GM21526 (cell line): ENCODE measurements at regions not wholly inside any gene's neighbourhood (a gene's known extent, or its start where the extent isn't known, plus 50 kb on each side); places are given as distances from the start of the nearest gene placed in this dataset.

ENCODE experiments used
- ATAC-seq: cut with Tn5 transposase; IDR thresholded peaks from one replicate; pipeline ENCODE4 v1.9.1; 2021; ENCODE audit warnings: moderate library complexity; ENCODE audit not compliant: unreplicated experiment, low FRiP score

DNA sequence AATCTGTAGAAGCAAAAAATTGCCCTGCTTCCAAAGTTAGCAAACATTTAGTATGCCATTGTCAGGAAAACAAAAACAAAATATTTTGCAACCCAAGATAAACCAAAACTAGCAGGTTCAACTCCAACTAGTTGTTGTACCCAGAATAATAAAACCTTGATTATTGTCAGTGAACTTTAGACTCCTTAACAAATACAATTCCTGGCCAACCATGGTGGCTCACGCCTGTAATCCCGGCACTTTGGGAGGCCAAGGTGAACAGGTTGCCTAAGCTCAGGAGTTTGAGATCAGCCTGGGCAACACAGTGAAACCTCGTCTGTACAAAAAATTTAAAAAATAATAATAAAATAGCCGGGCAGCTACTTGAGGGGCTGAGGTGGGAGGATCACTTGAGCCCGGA is 53.6 kb upstream of the EPCAM start:
- ATAC-seq: no peak

DNA sequence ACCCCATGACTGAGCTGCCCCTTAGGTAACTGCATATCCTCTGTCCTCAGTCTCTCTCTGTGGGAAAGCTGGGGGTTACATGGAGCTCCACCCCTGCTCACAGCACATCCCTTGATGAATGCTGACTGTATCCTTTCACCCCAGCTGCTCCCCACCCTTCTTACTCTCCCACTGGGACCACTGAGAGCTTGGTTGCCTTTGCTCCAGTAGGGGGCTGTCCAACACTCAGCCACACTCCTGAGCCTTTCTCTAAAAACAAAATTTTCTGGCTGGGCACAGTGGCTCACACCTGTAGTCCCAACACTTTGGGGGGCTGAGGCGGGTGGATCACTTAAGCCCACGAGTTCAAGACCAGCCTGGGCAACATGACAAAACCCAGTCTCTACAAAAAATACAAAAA is 55.4 kb upstream of the EPCAM start:
- ATAC-seq: no peak

DNA sequence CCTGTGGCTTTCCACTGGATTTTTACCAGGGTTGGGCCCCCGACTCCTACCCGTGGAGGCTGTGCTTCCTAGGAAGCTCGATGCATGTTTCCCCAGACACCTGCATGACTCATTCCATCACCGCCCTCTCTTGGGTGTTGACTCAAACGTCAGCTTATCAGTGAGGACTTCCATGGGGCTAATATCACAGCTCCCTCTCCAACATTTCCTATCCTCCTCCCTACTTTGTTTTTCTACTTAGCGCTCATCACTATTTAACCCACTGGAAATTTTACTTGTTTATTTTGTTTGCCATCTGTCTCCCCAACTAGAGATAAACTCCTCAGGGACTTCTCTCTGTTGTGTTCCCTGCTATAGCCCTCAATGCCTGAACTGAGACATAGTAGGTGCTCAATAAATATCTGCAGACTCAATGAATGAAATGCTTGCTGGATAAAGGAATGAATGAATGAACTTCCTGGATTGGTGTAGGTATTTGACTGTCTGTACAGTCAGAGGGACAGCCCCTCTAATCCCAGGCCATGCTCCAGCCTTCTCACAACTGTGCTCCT is 55.9 kb upstream of the EPCAM start:
- ATAC-seq: no peak

DNA sequence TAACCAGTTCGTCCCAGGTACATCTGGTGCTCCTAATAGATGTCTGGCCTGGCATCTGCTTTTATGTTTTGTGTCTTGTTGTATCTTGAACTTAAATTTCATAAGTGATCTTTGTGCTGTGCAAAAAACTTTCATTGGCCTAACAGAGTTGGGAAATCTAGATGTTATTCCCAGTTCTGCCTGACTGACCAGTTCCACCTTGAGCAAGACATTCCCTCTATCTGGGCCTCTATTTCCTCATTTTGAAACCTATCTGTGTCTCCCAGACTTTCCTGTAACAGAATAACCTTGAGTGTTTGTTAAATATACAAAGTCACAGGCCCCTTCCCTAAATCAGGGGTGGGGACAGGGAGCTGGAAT is 56.6 kb upstream of the EPCAM start:
- no peak for ATAC-seq

DNA sequence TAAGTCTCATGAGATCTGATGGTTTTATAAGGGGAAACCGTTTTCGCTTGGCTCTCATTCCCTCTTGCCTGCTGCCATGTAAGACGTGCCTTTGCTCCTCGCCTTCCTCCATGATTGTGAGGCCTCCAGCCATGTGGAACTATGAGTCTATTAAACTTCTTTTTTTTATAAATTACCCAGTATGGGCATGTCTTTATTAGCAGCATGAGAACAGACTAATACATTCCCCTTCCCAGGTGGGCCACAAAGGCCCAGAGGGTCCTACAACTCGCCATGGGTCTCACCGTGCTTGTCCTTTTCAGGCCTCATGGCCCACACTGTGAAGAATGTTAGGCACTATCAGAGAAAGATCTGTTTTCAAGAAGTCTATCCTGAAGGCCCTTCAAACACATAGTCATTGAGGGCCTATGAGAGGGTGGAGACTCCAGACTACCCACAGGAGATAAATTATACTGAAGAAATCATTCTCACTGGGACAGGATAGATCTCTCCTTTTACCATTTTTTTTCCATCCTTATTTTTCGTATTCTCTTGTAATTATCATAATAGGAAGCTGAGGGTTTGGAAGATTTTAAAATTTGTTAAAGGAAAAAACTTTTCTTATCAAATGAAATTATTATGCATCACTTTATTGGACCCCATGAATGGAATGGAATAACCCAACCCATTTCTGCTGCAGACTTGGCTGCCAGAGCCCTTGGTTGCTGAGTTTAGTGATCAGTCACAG is 57.2 kb upstream of the EPCAM start:
- ATAC-seq: no peak

DNA sequence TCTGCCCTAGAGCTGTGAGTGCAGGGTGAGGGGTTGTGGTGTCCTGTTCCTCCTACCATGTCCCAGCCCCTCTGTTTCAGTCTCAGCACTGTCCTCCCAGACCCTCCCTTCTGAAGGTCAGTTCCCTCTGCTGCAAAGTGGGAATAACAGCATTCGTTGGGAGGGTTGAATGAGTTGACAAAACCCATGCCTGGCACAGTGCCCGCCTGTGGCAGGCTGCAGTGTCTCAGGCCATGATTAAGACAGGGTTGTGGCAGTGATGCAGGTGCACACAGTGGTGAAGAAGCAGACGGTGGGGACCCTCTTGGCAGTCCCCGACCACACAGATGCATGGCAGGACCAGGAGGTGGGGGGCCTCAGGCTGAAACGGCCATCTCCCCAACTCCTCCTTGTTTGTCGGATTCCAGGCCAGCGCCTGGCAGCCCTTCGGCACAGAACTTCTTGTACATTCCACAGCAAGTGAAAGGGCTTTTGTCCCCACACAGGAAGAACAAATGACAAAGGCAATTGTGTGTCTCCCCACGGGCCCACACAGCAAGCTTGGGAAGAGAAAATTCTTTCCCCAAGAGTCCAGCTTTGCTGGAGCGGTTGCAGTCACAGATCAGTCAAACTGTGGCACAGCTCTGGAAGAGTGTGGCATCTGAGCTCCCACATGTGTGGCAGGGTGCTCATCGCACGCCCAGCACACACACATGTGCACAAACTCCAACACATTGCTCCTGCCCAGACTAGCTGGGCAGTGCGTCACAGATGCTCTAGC is 58.1 kb upstream of the EPCAM start:
- ATAC-seq: peak; percentile 12

DNA sequence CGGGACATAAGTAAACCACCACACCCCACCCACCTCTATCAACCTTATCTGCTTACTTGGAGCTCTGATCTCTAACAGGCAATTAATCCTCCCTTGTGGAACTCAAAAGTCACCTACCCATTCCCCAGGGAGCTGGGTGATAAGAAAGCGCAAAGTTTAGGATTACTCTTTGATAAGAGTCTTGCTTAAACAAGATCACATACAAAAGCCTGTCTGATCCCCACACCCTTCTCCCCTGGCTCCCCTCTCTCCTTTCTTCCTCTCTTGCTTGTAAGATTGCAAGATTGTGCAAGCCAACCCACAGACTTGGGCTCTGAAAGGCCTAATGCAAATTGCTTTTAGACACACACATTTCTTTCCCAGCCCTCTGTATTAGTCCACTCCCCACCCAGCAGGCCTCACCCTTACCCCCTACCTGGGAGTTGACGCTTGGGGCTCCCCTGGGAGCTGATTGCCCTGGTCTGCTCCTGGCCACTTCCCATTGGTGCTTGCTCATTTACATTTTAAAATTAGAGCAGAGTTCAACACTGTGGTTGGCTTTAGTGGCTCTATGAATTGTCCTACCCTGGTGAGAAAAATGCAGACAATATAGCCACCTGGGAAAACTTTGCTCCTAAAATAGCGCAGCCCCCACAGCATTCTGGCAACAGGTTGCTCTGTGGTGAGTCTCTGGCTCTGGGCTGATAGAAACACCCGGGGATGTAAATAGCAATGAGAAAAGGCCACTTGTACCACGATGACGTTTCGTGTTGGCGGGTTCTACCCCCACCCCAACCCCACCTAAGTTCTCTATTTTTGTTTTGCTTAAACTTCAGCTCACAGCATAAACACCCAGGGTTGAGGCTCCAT is 58.9 kb upstream of the EPCAM start:
- ATAC-seq: peak; percentile 86

DNA sequence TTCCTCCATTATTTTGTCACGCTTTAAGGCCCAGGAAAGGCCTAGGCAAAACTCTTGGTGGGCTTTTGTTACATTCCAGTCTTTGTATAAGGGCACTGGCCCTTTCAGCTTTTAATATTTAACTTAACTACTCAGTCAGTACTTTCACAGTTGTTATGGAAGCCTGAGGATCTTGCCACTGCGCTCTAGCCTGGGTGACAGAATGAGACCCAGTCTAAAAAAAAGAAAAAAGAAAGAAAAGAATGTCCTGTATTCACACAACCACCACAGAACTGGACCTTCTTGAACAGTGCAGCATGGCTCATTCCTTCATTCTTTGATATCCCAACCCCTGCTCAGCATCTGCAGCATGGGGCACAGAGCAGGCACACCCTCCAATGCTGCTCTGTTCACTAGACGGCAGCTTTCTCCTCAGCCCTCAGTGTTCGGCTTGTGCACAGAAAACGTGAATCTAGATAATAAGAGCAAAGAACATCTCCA is 59.6 kb upstream of the EPCAM start:
- no peak for ATAC-seq

DNA sequence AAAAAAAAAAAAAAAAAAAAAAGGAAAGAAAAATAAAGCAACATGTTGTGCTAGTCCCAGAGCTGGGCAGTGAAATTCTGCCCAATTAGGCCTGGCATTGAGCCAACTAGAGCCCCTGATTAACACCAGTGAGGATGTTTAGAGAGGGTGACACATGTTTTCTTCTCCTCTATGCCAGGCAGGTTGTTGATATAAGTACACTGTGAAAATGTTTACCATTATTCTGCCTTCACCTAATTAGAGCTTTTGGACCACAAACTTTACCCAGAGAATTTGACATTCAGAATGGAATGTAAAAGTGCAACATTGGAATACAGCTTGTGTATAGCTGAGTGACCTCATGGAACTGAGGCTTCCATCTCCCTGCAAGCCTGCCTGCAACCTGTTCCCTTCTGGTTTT is 62.0 kb upstream of the EPCAM start:
- no peak for ATAC-seq

DNA sequence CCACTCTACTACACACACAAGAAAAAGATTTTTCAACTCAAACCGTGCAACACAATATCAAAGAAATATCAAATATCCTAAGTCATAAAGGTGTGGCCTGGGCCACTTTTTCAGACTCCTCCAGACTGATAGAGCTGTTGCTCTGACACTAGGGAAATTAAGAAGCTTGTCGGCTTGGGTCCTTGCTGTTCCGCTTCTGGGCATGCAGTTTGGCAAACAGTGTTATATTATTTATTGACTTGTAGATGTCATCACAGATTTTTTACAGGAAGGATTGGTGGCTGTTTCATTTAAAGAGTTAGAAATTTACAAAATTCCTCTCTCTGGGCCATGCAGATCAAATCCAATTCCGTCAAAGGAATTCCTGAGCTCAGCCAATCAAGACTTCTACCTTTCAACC is 64.5 kb upstream of the EPCAM start:
- no peak for ATAC-seq

DNA sequence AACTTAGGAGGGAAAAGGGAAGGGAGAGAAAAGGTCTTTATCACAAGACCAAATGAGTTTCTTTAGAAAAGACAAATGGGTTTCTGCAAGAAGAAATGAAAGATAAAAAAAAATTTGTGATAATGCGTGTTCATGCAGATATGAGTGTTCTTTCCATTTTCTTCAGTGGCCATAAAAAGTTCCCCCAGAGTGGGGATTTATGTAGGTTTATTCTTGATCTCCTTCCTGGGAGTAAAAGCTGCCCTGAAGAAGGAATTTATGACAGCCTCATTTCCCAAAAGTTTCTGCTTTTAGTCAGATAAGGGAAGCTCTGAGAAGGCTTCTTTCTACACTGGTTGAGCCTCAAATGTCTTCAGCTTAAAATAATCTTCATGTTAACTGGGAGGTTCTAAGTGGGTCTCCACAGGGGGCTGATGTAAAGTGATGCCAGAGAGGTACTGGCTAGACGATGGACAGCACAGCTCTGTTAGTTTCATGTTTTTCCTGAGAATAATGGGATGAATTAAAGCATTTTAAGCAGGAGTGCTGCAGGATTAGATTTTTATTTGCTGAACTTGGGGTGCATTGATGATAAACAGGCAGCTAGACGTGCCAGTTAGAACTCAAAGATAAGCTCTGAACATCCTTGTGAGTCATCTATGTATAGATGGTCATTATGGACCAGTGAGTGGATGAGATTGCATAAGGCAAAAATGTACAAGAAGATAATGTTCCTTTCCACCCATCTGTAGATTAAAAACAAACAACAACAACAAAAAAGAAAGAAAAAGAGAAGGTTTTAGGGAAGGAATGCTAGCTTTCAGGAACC is 65.6 kb upstream of the EPCAM start:
- no peak for ATAC-seq

DNA sequence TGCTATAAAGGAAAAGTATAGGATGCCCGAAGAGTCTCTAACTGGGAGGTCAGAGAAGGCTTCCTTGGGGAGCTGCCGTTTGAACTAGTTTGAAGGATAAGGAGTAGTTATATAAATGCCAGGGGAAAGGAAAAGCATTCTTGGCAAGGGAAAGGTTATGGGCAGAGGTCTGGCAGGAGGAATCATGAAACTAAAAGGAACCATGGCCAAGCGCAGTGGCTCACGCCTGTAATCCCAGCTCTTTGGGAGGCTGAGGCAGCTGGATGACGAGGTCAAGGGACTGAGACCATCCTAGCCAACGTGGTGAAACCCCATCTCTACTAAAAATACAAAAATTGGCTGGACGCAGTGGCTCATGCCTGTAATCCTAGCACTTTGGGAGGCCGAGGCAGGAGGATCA is 66.8 kb upstream of the EPCAM start:
- ATAC-seq: no peak

DNA sequence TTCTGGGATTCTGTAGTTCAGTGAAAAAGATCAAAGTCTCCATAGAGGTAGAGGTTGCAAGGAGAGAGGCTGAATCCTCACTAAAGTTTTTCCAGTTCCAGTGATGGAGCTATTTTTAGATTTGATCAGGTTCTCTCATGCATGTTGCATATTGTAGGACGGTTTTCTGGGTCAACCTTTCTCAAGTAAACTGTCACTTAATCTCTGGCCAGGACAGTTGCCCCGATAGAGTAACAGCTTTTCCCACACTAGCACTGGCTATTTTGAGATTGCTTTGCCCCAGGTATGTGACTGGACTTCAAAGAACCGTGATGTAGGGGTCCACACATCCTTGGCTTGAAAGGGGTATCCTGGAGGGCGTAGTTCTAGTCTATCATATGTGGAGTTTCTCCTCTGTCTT is 67.4 kb upstream of the EPCAM start:
- no peak for ATAC-seq

DNA sequence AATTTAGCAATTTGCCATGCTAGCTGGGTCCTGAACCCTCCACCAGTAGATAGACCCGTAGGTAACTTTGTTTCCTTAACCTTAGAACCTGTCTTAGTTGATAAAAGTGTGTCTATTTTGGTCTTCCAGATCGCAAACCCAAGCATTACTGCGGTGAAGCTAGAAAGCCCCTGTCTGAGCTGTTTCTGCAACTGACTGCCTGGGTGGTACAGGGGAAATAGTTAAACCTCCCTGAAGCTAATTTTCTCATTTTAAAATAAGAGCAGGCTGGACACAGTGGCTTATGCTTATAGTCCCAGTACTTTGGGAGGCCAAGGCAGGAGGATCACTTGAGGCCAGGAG is 67.9 kb upstream of the EPCAM start:
- peak; percentile 43 for ATAC-seq

DNA sequence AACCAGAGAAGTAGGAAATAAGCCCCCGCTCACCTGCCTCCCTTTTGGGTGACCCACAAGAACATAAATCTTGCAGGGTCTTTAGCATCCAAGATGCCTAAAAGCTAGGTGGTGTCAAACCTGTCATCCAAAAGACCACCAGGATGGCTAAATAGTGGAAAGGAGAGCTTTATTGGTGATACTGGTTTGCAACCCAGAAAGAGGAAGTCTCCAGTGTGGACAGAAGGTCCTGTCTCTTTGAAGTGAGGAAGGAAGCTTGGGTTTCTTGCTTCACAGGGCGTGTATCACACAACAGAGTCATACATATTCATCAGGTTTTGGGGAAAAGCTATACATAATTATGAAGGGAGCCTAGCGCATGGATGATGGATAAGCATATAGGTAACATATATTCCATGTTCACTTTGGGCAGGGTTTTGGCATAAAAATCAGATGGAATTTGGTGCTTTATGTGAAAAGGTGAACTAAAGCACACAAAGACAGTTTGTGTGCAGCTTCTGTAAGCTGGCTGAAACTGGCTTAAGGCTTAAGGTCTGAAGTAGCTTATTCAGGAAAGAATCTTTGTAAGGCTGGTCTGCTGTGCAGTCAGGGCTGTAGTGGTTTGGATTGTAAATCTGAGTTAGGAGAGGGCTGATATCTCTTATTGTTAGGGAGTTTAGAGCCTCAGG is 68.4 kb upstream of the EPCAM start:
- ATAC-seq: peak; percentile 63

DNA sequence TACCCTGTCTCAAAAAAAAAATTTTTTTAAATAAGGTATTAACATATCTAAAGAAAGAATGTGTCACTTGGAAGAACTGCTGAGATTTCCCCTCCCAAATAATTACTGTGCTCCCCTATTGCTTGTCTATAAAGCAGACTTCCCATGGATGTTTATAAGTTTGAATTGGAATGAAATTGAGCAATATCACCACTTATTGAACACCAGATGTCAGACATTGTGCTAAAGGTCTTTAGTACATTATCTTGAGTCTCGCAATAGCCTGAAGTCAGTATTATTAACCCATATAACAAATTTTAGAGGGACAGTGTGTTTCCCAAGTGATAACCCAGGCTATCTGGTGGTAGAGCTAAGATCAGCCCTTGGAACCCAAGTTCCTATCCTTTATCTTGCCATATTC is 69.0 kb upstream of the EPCAM start:
- no peak for ATAC-seq

DNA sequence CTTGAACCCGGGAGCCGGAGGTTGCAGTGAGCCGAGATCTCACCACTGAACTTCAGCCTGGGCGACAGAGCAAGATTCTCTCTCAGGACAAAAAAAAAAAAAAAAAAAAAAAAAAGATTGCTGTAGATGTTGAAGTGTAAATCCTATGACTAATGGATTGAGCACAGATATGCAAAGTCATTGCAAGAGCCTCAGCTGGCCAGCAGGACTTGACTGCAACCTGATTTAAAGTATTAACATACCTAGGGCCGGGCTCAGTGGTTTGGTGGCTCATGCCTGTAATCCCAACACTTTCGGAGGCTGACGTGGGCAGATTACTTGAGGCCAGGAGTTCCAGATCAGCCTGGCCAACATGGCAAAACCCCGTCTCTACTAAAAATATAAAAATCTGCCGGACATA is 69.6 kb upstream of the EPCAM start:
- ATAC-seq: no peak

DNA sequence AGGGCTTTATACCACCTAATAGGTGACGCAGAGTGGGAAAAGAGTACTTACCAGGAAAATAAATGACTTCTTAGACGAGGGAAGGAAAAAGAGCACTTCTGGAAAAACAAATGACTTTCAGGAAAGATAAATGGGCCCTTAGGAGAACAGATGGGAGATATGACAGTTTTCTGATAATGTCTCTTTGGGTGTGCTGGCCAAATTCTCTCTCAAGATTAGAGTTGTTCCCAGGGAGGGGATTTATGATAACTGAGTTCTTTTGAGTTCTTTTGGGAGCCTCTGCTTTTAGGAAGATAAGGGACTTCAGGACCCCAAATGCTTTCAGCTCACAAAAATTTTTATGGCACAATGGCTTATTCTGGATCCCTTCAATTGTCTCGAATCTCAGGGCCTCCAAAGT is 70.3 kb upstream of the EPCAM start:
- ATAC-seq: no peak

DNA sequence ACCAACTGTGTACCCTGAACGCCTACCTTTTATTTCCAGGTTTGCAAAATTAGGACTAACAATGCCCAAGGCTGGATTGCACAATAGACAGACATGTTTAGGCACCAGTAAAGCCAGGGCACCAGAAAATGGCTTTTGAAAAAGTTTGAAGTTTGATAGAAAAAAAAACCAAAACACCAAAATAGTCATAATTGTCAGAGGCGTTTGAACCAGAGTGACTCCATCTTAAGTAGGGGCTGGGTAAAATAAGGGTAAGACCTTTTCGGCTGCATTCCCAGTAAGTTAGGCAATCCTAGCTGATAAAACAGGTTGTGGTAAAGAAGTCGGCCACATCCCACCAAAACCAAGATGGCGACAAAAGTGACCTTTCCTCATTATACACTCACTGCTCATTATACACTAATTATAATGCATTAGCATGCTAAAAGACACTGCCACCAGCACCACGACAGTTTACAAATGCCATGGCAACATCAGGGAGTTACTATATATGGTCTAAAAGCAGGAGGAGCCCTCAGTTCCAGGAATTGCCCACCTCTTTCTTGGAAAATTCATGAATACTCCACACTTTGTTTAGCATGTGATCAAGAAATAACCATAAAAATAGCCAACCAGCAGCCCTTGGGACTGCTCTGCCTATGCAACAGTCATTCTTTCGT is 71.2 kb upstream of the EPCAM start:
- ATAC-seq: no peak
